ENCODE measurements at regions not wholly inside any gene's neighbourhood (a gene's known extent, or its start where the extent isn't known, plus 50 kb on each side); places are given as distances from the start of the nearest gene placed in this dataset.
A peak's percentile ranks its signal among the peaks of the same experiment; 100 is the strongest.

DNA sequence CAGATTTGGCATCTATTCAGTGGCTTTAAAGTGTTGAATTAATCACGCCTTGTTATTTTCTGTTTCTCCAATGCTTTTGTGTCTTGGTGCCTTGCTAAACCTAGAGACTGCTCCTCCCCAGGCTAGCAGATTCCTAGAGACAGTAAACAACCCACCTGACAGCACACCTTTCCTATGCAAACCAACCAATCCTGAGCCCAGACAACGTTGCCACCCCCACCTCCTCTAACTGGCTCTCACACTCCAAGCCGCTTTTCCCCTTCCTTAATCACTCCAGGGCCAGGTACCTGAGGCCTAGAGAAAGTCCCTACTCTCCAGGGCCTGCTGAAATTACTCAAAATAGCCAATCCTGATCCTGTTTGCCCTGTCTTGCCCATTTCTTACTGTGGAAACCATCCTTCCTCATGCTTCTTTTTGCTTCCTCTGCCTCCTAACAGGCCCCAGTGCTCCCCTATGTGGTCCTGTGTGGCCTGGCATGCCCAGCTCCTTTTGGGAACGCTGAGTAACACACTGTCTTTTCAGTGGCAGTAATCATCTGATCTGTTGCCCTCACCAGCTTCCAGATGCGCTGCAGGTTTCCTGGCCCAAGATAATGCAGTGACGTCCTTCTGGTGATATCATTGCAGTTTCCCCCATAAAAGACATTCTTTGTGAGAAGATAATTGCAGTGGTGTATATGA lies 53.4 kb downstream of the GAS1 start:
- DNase-seq, result no peak

DNA sequence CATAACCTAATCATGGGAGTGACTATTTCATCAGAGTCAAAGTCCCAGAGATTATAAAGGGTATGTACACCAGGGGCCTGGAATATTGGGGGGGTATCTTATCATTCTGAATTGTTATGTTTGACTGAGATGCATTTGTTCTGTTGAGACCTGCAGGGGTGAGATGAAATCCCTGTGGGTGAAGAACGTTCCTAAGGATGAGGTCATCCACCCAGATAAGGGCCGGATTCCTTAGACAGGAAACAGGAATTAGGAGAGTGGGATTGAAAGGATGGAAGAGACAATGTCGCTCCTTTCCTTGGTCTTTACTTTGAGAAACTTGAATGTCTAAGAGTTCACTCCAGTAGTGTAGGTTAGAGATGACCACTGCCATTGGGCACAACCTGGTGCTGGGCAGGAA lies 54.7 kb downstream of the GAS1 start:
- DNase-seq, result no peak

DNA sequence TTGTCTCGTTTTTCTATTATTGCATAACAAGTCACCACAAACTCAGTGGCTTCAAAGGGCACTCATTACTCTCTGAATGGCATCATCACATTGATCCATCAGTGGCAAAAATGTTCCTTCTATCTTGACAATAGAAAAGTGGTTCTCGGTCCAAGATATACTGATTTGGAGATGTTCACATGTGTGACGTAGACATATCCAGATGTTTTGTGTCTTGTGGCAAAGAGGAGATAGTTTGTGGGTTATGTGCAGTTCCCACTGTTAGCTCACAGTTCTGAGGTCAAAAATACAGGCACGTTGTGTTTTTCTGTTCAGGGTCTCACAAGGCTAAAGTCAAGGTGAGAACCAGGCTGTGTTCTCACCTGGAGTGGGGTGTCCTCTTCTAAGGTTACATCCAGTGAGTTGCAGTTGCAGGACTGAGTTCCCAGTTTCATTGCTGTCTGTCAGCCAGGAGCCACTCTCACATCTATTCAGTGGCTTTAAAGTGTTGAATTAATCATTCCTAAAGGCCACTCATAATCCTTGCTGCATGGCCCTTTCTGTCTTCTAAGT lies 55.3 kb downstream of the GAS1 start:
- DNase-seq, result no peak

DNA sequence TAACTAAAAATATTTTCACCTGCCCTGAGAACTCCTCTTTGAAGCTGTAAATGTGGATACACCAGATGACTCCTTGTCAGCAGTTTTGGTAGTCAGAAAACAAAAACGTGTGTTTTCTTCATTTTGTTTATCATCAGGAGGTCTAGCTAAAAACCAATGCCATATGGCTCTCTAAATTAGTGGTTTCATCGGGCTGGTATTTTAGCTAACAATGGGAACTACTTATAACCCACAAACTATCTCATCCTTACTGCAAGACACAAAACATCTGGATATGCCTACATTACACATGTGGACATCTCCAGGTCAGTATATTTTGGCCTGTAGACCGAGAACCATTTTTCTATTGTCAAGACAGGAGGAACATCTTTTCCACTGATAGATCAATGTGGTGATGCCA lies 56.2 kb downstream of the GAS1 start:
- DNase-seq, result no peak

DNA sequence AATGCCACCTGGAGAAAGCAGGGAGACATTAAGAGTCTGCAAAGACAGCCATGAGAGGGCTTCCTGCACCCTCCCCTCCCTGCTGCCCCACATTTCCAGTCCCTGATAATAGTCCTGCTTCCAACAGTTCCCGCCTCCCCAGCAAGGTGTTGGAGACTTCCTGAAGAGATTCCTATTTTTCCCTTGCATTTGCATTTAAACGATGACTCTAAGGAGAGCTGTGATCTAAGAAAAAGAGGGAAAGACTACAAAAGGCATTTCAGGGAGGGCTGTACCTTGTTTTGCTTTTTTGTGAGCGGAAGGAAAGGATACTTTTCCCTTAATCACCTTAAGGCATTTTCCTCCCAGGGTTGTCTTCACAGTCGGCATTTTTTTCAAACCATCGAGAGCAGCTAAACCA lies 62.1 kb downstream of the GAS1 start:
- no peak for DNase-seq

DNA sequence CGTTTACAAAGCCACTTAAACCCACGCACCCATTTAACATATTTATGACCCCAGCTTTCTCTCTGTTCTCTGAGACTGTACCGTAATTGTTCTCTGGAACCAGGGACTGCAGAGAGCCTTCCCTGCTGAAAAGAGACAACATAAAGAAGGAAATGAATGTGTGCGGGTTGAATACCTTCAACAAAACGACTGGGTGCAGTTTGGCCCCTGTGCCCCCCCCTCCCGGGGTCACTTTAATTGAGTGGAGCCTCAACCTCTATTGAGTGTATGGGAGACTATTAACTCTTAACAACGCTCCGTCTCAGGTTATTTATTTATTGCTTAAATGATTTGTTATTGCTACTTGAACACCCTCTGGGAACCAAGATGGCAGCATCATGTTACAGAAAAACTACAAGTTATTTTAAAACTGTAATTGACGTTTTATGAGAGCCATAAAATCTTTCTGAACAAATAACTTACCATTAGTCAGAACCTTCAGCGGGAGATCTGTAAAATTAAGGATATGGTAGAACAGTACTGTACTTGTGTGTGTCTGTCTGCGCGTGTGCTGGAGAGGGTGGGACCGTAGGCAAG lies 70.6 kb downstream of the GAS1 start:
- DNase-seq, result no peak

DNA sequence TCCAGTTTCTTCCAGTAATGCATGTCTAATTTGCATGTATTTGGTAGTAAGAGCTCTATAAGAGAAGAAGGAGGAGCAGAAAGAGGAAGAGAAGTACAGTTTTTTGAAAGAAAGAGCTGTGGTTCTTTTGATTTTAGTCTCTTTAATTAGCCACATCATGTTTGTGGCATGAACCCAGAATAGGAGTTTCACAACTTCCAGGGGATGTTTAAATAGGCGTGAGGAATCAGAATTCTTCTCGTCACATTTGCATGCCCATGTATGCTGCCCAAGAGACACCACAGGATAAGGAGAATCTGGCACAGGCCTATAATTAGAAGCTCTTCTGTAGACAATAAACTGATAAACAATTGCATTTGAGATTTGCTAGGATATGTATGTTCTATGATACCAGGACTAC lies 78.7 kb downstream of the GAS1 start:
- no peak for DNase-seq

DNA sequence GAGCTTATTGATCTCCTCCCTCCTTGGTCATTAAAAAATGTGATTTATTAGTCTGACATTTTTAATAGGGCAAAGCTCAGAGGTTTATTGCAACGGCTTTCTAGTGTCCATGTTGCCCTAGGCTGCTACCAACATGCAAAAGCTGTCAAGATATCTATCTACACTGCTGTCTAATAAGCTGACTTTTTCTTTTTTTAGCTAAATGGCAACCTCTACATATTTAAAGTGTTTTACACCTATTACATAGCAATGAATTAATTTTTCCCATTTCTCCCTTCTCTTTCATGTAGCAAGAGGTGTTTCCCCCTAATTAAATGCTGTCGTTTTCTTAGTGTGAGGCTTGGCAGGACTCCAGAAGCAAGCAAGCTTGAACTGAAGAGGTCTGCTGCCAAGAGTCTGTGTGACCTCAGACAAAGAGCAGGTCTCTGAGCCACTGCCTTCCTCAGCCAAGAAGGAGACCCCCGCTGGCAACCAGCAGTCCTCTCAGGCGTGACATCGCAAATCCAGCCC lies 79.4 kb downstream of the GAS1 start:
- no peak for DNase-seq

DNA sequence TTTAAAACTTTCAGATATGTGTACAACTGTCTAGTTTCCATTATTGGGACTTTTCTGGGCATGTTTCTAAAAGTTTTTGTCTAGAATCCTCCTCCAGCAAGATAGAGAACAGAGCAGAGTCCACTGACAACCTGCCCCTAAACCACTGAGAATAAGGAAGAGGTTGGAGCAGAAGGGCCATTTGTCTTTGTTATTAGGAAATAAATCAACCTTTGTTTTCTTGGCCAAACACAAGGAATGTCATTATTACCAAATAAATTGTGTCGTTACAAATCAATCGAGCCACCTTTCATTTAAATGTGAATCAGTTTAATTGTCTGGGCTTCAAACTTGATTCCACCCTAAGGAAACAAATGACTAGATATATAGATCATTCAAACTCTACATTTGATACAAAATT lies 81.4 kb downstream of the GAS1 start:
- no peak for DNase-seq

DNA sequence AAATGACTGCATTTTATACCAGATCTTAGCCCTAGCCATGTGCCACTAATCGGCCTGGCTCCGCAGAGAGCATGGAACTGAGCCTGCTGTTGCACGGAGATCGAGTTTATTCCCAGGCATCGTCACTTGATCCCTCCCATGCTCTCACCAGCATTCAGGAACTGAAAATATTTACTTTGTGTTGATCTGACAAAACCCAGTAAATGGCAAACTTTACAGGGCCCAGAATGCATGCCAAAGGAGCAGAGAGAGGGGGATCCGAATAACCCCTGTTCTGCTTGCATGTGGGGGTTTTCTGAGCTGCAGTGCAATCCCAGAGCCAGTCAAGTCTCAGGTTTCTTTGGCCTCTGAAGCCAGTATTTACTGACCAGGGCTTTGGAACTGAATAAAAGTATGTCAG lies 87.3 kb downstream of the GAS1 start:
- DNase-seq, result no peak

DNA sequence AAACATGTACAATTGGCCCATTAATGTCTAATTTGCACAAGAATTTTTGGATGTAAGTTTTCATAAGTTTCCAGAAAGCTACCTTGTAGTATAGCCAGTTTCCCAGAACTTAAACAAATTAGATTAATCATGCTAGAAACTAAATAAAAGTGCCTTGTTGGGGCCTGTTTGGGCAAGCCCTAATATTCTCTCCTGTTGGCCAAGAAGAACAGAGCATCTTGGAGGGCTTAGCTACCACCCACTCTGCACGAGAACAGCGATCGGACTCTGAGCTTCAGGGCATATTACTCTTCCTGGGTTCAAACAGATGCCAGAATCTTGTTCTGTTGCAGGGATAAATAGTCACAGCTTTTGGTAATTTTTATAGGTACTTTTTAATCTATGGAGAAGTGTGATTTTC lies 88.2 kb downstream of the GAS1 start:
- DNase-seq, result no peak

DNA sequence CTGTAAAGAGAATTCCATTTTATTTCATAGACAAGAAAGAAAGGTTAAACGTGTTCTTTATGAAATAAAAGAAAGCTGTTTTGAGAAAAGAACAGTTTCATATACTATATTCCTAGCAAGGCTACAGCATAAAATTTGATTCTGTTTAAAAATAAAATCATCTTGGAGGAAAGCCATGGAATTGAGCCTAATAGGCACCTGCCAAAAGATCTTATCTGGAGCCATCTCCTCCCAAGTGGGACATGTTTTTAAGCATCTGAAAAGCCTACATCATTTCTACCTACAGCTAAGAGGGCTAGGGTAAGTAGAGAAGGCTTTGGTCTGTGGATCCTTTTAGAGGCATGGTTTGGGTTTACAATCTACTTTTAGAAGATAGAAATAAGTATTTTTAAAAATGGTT lies 89.3 kb downstream of the GAS1 start:
- no peak for DNase-seq

DNA sequence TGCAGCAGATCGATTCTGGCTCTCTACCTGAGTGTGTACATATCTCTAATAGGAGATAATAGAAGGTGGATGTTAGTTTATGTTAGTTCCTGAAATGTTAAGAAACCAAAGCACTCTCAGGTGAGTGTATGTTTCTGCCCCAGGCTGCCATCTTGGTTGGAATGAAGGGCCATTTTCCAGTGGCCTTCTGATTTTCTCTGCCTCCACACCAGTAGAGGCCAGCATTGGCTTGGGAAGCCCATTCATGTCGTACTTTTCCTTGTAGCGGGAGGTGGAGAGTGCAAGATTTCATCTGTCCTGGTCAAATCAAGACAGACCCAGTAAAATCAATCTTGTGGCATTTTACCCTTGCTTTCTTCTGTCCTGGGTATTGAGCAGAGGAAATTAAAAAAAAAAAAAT lies 91.0 kb downstream of the GAS1 start:
- DNase-seq, result no peak

DNA sequence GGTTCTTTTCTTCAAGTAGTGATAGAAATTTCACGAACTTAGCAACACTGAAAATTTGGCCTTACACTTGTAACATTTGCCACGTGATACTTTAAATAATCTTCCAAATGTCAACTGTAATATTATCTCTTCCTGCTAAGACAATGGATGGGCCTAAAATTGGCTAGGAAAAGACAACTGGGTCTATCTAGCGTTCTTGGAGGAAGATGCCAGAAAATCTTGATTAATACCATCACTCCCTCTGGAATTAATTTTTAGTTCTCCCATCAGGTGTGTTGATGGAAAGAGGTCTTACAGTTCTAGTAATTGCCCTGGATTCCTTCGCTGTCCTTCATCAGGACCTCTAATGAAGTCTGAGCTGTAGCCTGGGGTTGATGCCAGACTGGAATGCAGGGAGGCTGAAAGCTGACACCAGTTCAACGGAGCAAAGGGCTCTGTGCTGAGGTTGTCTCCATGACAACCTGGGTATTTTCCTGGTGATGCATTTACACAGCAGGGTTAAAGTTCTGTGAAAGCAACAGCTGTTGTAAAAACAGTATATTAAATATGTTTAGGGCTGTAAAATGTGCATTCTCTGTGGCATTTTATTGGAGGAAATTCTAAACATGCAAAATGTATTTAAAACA lies 92.3 kb downstream of the GAS1 start:
- peak; percentile 19 for DNase-seq

DNA sequence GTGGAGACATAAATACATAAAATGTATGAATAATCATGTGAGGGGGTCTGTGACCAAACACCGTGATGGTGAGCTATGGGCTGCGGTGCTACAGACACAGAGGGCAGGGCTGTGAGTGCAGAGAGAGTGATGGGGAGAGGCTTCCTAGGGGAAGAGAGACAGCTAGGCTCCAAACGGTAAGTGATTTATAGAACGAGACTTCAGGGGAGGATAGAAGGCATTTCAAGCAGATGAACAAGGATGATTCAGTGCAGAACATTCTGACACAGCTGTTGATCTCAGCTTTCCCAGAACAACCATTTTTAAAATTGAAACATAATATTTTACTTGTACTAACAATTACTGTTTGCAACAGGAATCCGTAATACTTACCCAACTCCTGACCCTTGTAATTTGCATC lies 100.7 kb downstream of the GAS1 start:
- DNase-seq, result no peak

DNA sequence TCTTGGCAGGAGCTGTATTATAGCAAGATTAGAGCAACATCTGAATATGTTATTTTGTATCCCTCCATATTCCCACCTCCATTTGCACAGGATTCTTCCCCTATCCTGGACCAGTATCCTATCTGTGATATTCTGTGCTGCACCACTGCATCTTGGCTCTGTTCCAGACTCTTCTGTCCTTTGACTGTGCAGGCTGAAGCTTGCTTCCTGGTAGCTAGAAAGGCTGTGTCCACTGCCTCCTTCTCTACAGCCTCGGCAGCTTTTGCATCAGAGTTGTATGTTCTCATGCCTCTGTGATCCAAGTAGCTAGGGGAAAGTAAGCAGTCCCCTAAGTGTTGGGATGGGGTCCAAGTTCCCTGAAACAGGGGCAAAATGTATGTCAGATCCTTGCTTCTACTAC lies 104.1 kb downstream of the GAS1 start:
- DNase-seq, result peak; percentile 6

DNA sequence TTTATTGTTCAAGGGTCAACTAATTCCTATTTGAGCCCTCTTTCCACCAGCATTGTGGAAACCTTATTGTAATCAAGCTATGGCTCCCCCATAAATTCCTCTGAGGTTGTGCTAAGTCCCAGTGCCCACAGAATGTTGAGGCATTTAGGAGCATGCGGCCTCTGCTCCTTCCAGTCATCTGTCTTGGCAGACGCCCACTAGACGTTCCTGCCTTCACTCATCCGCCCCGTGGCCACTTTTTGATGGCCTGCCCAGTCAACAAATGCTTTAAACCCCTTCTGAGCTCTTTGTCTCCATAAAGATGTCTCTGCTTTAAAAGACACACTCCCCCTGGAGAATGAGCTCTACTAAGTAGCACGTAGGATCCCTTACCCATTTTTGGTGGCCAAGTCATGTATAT lies 104.7 kb downstream of the GAS1 start:
- DNase-seq, result no peak

DNA sequence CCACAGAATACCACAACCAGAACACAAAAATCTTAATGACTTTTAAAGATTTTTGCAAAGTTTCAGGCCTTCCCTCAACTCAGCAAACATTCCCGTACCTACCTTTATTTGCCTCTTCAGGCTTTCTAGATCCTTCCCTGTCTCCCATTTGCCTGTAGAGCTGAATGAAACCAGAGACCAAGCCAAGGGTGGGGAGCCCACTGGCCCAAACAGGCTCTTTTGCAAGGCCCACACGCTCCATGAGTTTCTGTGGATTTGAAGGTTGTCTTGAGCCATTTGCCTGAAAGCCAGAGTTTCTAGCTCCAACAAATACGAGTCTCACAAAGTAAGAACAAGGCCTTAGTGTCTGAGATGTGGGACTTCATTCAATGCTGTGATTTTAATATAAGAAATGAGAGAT lies 107.8 kb downstream of the GAS1 start:
- DNase-seq, result no peak

DNA sequence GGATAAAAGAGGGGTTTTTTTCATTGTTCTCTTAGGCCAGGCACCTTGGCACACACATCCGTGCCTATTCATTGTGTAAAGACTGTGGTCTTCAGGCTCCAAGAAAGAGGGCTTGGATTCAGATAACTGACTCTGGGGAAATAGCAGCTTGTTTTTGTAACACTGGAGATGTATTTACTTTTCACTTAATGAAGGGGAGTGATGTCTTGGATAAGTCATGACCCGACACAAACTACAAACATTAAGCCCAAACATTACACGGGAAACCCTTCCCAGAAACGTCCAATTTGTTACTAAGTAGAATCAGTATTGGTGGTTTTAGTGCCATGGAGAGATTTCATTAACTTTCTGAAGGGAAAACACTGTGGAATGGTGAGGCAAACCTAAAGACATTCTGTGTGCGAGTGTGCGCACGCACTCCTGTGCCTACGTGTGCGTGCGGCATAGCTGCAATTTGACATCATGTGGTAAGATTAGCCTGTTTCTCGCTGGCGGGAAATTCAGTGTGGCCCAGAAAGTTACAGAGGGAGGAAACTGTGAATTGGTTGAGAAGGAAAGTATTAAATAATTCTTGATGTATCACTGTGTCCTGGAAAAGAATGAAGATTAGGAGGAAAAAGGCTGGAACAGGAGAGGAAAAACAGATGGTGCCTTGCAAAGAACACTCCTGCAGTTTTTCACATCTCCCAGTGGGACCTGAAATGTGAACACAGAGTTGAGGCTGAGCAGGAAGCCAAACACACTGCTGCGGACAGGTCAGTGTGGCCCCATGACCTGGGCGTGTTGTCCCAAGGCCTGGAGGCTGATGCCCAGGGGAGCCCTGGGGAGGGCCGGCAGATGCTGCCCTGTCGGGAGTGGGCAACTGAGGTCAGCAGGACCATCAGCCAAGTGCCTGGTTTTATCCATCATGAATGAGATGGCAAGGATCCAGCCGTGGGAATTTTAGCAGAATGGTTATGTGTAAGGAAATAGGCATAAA lies 108.5 kb downstream of the GAS1 start:
- DNase-seq, result no peak

DNA sequence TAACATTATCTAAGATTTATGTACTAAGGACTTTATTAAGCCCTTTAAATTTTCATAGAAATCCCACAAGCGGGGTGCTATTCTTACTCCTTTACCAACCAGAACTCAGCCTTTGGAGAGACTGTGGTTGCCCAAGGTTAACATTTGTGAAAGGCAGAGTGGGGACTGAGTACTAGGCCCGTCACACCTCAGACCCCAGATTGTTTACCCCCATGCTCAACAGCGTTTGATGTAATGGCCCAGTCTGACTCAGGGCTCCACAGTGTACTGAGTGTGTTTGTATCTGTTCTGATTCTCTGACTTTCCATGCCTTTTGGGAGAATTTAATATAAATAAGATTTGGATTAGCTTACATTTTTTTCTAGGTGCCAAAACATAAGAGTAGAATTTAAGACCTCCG lies 110.0 kb downstream of the GAS1 start:
- no peak for DNase-seq

DNA sequence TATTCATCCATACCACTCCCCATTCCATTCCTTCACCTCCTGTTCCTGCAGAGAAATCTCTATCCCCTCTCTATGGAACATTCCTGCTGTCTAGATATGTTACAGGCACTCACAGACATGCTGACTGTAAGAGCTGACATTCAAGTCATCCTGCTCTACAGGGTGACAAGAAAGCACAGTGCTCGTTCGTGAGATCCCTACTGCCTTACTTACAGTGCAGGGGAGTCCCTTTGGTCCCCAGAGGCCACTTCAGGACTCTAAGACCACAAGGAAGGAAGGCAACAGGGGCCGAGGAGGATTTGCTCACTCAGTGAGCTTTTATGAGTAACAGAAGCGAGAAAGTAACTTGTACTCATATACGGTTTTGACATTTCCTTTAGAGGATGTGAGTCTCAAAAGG lies 110.5 kb downstream of the GAS1 start:
- no peak for DNase-seq

DNA sequence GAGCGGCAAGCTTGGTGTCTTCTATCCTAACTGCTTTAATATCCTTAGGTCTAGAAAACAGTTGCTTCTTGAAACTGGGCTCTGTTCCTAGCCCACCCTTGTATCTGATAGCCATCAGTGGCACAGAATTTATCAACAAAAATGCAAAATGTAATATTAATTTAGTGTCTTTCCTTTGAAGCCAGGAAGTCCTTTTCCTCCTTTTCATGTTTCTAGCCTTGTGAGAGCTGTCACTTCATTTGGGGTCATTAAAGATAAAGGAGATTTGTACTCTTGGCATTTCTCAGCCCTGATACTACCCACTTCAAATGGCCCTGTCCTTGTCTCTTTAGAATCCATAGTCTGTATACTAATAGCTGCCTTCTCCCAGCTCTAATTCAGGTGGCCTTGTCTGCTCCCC lies 111.0 kb downstream of the GAS1 start:
- DNase-seq, result no peak

DNA sequence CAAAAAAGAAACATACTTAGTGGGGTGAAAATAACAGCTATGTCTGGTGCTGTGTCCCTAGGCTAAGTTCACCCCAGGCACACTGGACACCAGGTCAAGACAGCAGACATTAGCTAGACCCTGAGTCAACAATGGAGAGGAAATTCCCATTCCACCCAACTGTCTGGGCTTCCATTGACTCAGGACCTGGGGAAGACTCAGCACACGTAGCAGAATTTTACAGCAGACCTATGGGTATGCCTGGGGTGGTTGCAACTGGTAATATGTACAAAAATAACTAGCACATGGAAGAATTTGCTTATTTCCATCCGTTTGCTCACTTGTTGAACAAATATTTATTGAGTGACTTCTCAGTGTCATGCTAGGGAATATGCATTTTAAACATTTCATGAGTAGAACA lies 117.0 kb downstream of the GAS1 start:
- no peak for DNase-seq

All from NCI-H2029 (cell line).